GM18861 (cell line): ENCODE measurements at regions not wholly inside any gene's neighbourhood (a gene's known extent, or its start where the extent isn't known, plus 50 kb on each side); places are given as distances from the start of the nearest gene placed in this dataset.

Experiments
- ATAC-seq: cut with Tn5 transposase; IDR thresholded peaks from one replicate; pipeline ENCODE4 v1.9.1; 2021; ENCODE audit not compliant: unreplicated experiment

DNA sequence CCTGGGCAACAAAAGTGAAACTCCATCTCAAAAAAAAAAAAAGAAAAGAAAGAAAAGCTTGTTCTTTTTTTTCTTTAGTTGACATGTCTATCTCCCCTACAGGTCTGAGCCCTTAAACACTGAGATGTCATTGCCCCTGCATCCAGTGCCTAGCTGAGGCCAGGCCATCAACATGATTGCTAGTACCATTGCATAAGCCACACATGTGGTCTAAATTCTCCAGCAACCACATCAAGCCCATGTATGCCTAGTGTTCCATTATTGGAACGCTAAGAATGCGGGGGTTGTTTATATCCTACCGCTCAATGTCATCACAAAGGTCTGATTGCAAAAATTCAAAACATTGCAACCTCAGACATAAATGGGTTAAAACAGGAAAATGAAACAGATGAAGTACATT, 62.7 kb downstream of the NPTX2 start:
- no peak for ATAC-seq

DNA sequence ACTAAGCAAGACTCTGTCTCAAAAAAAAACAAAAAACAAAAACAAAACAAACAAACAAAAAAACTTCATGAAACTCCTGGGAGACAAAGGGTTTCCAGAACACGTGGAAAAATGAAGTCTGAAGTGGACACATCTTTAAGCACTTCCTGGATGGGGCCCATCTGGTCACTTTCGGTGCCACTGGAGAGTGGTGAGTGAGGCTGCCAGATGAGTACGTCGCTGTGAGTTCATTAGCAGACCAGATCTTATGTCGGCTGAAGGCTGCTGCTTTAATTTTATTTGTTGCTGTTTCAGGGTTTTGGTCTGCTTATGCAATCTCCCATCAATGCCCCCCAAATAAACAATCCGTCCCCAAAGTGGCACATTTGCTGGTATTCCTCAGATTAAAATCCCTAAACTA, 64.4 kb downstream of the NPTX2 start:
- no peak for ATAC-seq

DNA sequence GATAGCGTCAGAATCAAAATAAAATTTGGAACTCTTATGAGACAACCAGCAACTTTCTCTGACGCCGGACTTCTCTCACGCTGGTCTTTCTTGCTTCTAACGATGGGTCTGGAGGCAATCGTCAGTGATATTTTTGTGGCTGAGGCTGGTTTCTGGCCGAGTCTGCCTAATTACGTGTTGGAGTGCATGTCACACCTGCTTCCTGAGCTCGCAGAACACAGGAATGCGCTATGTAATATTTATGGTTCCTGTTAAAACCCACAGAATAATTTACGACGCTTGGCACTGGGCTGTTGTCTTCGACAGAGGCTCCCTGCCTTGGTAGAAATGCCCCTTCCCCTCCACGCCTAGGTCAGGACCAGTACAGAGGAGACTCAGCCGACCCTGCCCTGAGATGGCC, 64.9 kb downstream of the NPTX2 start:
- ATAC-seq = no peak

DNA sequence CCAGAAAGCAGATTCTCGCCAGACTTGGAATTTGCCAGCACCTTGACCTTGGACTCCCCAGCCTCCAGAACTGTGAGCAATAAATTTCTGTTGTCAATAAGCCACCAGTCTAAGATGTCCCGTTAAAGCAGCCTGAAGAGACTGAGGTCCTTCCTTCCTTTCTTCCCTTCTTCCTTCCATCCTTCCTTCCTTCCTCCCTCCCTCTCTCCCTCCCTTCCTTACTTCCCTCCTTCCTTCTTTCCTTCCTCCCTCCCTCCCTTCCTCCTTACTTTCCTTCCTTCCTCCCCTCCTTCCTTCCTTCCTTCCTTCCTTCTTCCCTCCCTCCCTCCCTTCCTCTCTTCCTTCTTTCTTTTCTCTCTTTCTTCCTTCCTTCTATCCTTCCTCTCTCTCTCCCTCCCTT, 66.4 kb downstream of the NPTX2 start:
- ATAC-seq = no peak

DNA sequence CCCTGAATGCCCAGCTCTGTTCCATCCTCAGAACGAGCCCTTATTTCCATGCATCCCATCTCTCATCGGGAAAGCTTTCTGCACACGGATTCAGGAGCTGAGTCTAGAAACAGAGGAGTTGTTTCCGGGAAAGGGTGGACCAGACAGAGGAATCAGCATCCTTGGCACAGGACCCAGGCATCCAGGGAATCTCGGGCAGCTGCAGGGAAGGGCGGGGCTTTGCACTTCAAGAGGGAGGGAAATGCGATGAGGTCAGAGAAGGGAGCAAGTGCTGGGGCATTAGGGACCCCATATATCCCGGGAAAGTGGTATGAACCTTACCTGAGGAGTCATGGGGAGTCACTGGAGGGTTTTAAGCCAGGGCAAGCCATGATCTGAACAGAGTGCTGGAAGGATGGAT, 68.5 kb downstream of the NPTX2 start:
- ATAC-seq = no peak

DNA sequence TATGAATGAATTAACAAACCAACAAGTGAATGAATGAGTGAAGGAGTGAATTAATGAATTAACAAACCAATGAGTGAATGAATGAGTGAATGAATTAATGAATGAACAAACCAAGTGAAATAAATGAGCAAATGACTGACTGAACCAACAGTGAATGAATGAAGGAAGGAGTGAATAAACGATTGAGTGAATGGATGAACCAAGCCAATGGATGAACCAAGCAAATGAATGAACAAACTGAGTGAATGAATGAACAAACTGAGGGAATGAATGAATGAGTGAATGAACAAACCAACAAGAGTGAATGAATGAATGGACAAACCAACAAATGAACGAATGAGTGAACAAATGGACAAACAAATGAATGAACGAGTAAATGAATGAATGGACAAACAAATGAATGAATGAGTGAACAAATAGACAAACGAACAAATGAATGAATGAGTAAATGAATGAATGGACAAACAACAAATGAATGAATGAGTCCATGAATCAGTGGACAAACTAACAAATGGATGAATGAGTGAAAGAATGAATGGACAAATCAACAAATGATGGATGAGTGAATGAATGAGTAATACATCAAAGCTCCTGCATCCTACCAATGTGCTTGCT, 69.5 kb downstream of the NPTX2 start:
- ATAC-seq = no peak

DNA sequence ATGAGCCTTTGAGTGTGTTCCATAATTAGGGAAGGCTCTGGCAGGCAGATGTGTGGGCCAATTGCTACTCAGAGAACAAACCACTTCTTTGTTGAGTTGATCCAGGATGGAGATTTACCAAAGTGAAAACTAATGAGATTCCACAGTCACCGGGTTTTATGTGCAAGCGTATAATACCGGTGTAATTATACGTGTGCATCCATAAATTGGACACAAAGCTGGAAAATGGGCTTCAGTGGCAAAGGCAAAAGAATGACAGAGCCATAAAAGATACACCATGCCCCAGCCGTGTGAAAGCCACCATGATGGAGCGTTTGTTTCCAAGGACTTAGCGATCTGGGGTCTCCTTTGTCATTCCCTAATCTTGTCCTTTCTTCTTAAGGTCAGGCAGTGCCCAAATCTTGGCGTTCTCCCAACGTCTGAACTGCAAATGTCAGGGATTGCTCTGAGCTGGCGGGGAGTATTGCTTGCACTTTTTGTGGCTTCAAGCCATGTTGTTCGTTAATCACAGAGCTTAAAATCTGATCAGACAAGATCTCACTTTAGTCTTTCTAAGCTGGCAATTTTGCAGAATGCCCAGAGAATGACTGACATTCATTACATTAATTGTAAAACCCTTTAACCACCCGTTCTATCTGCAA, 70.1 kb downstream of the NPTX2 start:
- no peak for ATAC-seq

DNA sequence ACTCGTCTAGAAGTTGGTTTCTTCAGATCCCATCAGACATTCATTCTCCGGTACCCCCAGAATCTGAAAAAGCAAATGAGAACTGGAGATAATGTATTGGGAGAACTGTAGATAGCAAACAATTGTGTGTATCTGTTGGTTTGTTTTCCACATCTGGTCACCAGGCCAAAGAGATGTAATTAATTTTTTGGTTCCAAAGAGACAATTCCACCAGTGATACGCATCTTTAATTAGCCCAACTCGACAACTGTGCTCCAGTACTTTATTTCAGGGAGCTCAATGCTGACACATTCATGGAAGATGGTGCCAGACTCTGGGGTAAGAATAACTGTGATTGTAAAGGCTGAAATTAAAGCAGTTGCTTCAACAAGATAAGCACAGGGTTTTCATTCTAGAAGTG, 74.5 kb downstream of the NPTX2 start:
- ATAC-seq = no peak

DNA sequence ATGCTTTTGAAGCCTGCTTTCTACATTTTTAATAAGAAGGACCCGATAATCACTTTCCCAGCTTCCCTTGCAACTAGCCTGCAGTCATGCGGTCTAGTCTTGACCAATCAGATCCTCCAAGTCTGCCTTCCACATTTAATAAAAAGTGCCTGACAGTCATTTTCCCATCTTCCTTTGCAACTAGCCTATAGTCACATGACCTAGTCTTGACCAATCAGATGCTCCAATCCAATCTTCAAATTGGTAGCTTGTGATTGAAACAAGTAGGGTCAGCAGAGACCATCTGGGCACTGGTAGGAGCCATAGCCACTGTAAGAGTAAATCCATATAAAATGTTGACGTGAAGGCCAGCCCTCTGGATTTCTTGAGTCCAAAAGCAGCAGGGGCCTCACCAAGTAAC, 80.0 kb downstream of the NPTX2 start:
- ATAC-seq = no peak

DNA sequence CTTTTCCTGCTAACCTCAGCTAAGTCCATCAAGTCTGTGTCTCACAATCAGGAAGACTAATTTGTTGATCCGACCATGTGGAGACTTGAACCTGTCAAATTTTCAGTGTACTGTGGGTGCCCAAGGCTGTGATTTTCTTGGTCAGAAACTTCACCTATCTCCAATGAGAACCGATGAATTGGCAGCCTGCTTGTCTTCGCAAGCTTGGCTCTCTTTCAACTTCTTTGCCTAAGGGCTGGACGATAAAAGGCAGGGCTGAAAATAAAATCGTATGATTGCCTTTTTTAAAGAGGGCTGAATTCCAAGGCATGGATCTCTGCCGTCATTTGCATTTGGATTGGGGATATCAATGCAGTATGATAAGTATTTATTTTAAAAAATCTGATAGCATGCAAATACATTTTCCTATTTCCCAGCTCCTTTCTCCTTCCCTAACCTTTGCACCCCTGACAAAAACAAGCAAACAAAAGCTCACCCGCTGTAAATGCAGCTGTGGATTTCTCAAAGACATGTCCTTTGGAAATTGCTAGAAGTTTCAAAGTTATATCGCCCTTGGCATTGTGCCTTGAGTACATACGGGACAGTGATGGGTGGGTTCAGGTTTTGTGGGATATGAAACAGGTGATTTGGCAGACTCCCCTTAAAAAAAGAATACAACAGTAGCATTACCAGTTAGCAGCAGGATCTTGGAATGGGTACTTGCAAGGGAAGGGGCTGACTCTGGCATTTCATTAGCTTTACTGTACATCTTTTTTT, 80.6 kb downstream of the NPTX2 start:
- ATAC-seq = no peak

DNA sequence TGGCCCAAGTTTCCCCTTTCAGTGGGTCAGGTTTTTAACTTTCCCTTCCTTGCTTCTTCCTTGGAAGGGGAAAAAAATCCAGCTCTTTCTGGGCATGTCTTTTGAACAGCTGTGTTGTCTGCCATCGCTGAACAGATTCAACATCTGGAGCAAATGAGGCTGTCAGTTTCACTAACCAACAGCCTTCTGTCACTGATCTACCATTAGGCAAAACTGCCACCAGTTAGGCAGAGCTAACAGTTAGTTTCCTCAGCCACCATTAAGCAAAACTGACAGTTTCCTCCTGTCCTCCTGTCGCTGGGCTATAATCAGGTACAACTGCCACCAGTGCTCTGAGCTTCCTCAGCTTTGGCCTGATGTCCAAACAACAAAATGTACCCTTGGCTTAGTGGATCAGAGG, 81.9 kb downstream of the NPTX2 start:
- no peak for ATAC-seq

DNA sequence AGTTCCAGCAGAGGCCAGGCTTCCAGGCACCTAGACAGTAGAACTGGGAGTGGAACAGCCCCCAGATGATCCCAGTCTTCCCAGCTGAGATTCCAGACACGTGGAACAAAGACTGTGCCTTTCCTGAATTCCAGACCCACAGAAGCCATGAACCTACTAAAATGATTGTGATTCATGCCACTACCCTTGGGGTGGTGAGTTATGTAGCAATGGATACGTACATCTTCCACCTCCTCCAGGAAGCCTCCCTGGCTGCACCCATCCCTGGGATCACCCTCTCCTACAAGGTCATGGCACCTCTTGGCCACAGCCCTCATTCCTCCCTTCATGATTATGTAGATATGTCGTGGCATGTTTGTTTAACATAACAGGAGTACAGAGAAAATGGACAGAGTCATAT, 83.4 kb downstream of the NPTX2 start:
- no peak for ATAC-seq

DNA sequence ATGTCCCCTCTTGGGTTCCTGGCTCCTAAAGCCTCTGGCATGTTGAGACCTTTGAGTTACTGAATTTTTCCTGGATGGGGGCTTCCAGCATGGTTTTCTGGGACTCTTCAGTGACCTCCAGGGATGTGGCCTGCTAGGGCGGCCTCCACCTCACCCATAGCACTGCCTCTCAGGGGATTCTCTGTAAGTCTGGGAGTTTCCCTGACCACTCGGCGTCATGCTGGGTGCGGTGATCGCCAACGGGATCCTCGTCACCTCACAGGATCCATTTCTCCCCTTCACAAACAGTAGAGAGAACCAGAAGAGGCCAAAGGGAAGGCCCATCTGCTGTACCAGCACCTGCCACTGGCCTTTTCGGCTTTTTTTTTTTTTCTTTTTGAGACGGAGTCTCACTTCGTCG, 84.3 kb downstream of the NPTX2 start:
- ATAC-seq = no peak

DNA sequence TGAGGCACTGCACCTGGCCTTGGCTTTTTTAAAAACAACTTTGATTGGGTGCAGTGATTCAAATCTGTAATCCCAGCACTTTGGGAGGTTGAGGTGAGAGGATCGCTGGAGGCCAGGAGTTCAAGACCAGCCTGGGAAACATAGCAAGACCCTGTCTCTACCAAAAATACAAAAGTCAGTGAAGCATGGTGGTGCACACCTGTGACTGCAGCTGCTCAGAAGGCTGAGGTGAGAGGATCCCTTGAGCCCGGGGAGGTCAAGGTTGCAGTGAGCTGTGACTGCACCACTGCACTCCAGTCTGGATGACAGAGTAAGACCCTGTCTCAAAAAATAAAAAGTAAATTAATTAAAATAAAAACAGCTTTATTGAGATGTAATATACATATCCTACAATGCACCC, 84.9 kb downstream of the NPTX2 start:
- no peak for ATAC-seq

DNA sequence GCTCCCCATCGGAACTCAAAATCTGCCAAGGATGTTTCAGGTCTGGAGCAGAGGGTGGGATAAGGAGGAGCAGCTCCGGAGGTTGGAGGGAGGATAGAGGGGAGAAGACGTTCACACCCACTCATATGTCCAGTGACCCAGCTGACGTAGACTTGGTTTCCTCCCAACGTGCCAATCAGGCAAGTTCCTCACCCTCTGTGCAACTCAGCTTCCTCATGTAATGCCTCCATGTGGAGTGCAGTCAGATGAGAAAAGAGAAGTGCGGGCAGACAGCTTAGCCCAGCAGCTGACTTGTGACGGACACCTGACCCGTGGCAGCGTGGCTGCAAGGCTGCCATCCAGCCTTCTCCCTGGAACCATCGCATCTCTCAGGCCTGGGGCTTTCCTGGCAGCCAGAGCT, 86.8 kb downstream of the NPTX2 start:
- no peak for ATAC-seq

DNA sequence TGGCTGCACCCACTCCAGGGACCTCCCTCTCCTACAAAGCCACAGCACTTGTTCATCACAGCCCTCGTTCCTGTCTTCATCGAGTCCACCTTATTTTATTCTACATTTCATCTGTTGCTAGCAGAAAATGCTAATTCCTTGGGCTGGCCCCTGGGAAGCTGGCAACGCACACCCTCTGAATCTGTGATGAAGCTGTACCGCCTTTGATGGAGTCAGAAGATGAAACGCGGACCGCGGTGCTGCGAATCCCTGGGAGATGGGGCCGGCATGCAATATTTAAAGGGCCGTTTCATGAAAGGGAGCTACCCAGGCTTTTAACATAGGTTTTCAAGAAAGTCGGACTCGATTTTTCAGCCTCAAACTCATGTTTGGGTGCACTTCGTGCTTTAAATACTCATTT, 88.5 kb downstream of the NPTX2 start:
- no peak for ATAC-seq

DNA sequence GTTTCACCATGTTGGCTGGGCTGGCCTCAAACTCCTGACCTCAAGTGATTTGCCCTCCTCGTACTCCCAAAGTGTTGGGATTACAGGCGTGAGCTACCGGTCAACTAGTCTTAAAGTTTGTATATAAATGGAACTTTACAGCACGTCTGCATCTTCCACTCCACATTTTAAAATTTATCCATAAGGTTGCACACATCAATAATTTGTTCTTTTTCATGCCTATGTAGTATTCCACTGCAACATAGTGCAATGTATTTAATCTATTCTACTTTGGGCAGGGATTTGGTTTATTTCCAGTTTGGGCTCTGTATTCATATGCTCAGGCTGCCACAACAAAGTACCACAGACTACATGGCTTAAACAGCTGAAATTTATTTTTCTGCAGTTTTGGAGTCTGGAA, 90.0 kb downstream of the NPTX2 start:
- no peak for ATAC-seq

DNA sequence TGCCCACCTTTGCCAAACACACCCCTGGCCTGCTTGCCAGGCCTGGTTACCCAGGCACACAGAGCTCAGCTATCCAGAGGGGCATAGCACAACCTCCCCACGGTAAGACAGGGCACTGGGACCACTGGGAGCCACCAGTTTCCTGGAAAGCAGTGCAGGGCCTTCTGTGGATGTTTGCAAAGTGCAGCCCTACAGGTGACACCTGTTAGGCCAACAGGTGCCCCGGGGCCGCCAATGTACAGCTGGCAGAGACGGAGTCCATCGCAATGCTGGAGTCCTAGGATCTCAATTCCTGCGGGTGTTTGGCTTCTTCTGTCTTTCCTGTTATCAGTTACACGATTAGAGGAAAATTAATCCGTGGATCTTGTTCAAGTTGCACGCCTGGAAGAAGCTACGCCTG, 94.9 kb downstream of the NPTX2 start:
- ATAC-seq = no peak

DNA sequence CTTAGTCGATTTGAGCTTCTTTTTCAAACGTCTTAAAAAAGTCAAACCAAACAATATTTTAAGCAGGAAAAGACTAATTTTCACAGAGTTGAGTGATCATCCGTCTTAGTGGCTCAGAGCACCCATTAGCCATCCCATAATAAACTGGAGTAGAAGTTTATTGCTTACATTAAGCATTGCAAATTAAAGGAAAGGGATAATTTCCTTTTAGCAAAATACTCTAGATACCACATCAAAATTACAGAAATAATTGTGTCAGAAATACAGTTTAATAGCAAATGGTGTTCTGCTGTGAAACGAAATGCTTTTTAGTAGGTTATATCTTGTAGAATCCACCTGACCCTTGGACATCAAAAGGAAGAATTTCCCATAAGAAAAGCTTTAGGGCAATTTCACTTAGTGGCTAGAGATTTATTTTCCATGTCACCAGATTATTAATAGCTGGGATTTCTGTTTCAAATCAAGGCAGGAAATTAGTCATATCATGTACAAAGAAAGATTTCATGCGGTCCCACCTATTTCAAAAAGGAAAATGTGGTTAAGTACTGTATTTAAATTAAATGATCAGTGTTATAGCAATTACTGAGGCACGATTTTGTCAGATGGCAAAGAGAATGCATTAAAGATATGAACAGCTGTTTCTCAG, 96.2 kb downstream of the NPTX2 start:
- no peak for ATAC-seq

DNA sequence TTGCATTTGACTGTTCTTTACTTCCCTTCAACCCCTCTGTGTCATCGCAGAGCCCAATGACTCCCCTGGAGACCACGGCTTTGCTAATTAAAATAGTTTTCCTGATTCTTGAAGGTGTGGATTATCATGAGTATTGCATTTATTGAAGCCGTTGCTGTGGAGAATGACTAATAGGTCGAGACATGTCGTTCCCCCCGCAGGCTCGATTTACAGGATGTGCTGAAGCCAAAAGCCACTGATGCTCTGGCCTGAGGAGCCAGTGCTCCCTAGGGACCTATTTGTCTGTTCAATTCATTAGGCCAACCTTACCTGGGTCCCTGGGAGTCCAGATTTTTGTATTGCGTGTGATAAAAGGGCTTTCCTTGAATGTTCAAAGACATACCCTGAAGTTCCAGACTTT, 102.3 kb downstream of the NPTX2 start:
- ATAC-seq = no peak

DNA sequence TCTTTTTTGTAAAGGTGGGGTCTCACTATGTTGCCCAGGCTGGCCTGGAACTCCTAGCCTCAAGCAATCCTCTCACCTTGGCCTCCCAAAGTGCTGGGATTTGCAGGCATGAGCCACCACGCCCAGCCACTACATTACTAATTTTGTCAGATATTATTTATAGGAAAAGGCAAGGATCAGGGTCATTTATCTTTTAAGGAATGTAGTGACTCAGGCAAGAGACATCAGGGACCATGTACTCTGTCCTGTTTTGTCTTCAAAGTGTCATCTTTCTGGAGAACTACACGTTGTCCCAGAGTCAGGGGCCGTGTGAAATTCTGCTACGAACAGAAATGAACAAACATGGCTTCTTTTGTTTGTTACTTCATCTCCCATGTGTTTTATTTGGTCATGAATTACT, 105.3 kb downstream of the NPTX2 start:
- ATAC-seq = no peak

DNA sequence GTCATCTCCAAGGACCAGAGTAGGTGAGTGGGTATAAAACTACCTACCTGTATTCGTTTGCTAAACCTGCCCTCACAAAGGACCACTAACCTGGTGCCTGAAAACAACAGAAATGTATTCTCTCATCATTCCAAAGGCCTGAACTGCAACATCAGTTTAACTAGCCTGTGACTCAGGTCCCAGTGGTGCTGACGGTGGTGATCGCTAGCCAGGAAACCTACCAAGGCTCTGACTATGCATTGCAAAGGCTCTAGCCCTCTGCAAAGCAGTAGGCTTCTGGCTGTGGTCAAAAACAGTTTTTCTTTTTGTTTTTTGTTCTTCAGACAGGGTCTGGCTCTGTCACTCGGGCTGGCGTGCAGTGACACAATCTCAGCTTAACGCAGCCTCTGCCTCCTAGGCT, 107.5 kb downstream of the NPTX2 start:
- ATAC-seq = no peak
